ENCODE measurements at regions not wholly inside any gene's neighbourhood (a gene's known extent, or its start where the extent isn't known, plus 50 kb on each side); places are given as distances from the start of the nearest gene placed in this dataset.

DNA sequence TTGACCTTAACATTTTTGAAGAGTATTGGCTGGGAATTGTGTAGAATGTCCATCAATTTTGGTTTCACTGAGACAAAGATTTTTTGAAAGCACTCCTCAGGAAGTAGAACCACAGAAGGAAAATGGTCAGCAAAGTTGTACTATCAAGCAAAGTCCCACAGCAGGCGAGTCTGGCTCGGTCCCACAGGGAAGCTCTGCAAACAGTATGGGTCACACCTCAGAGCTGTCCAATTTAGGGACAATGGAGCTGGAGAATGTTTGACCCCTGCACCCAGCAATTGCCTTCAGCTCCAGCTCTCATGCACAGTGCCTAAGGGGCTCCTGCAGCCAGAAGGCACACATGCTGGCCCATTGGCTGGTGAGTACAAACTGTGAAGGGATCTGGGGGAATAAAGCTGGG is 147.0 kb downstream of the MAFB start:
- no peak for DNase-seq (ENCODE audit: low spot score)

DNA sequence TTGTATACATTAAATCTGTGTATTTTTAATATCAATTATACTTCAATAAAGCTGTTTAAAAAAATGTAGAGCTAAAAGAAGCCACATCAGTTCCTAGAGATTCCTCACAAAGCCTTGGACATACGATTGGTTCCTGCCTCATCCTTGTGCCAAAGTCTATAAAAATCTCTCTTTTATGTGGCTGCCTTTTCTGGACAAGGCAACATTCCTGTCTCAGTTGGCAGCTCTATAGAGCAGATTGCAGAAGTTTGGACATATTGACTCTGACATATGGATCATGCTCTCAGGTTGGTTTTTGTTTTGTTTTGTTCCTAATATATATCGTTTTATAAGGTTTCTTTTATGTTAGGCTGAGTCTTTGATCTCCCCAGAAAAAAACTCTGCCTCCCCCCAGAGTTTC is 148.9 kb downstream of the MAFB start:
- DNase-seq (ENCODE audit: low spot score): no peak

DNA sequence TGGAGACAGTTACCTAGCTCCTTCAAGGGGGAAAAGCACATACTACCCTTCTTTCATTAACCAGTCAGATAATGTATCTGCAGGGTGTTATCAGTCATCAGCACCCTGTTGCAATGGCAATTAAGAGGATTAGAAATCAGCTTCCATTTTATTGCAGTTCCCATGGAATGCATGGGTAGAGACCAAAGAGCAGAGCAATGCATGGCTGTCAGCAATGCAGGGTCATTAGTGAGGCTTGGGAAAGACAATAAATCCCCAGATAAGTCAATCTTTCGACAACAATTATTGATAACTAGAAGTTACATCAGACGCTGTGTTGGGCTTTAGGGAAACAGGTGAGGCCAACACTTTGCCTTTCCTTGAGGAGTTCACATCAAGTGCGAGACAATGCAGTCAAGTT is 150.9 kb downstream of the MAFB start:
- no peak for DNase-seq (ENCODE audit: low spot score)

DNA sequence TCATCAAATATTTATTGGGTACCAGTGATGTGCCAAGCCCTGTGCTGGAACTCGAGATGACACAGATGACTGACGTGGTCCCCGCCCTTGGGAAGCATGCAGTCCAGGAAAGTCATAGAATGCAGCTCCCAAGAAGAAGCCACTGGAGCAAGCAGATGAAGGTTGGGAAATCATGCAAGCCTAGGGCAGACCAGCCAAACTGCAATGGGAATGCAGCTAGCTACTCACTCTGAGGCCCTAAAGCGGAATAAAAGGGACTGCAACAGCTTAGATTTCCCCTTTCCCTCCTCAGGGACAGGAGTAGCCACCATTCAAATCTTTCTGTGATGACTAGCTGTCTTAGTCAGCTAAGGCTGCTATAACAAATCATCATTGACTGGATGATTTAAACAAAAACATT is 152.2 kb downstream of the MAFB start:
- DNase-seq (ENCODE audit: low spot score): no peak

DNA sequence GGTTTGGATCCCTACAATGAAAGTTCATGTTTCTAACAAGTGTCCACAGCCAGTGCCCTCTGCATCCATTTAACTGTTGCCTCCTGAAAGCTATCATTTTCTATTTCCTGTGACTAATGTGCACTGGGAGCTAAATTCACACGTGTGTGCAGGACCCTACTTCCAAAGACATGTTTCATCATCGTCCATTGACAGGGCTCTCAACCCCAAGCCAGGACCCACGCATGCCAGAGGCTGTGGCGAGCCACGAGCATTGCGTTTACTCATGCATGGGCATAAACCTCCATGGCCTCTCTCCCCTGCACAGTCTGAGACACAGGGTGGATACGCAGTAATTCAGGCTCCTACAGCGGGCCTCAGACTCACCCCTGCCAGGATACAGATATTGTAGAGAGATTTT is 153.2 kb downstream of the MAFB start:
- DNase-seq (ENCODE audit: low spot score): no peak

DNA sequence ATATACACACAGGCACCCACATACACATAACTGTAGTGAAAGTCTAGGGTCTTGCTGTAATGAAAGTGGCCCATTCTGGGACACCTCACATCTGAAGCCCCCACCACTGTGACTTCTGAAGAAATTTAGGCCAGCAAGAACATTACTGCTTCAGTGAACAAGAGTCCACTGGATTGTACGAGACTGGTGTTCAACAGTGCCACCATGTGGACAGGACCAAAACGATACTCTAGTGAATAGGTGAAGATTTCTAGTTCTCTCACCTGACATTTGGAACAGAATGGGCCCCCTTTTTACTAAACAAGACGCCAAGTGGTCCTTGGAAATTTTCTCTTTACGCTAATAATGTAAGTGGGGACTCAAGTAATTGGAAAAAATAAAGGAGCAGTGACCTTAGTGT is 156.9 kb downstream of the MAFB start:
- DNase-seq (ENCODE audit: low spot score): peak; percentile 60

DNA sequence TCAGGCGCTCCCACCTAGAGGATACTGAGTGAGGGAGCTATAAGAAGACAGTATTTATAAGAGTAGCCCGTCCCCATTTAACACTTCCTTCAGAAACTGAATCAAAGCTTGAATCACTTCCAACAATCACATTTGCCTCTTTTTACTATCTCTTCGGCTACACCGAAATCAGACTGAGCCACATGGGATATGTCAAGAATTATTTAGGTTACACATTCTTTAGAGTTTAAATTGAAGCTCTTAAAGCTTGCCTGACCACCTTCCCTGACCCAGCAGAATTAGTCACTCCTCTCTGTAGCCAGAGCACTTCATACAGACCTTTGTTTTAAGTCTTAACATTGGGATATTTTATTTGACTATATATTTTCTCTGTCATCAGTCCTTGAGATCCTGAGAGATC is 163.7 kb downstream of the MAFB start:
- no peak for DNase-seq (ENCODE audit: low spot score)

DNA sequence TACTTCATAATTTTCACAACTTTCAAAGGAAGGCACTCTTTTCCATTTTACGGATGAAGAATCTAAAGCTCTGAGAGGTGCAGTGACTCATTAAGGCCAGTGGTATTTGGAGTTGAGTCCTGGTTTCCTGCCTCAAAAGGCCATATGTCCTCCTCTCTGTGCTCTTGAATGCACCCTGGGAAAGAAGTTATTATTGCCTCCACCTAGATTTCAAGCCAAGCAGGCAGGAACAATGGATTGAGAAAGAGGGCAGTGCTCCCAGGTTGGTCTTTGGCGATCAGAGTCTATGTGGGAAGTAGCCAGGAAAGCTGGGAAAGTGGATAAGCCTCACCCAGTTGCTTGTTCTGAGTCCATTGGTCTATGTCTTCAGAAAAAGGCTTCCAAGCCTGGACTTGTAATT is 165.0 kb downstream of the MAFB start:
- no peak for DNase-seq (ENCODE audit: low spot score)

DNA sequence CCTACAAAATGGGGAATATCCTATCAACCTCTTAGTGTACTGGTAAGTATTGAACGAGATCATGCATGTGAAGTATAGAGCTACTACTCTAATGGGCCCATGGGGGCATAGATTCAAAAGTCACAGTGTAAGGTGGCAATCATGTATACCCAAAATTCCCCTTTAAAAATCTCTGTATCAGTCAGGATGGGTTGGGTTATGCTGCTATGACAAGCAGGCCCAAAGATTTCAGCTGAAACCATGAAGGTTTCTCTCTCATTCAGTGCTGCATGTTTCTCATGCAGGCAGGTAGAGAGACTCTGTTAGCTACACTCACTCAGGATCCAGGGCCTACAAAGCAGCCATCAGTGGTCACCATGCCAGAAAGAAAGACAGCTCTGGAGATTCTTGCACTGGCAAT is 166.6 kb downstream of the MAFB start:
- DNase-seq (ENCODE audit: low spot score): no peak

DNA sequence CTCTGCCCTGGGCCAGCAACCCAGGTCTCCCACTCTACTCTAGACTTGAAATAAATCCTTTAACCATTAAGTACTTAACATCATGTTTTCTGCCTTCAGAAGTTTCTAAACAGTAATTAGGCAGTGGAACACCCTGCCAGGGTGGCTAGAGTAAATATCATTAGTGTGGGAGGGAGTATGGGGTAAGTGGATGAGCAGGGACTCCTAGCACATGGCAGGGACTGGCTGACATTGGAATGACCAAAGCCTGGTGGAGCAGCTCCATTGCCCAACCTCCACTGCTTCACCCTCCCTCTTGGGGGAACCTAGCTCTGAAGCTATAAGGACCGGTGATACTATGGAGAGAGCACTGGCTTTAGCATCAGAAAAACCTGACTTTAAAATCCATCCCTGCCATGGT is 167.1 kb downstream of the MAFB start:
- DNase-seq (ENCODE audit: low spot score): no peak

DNA sequence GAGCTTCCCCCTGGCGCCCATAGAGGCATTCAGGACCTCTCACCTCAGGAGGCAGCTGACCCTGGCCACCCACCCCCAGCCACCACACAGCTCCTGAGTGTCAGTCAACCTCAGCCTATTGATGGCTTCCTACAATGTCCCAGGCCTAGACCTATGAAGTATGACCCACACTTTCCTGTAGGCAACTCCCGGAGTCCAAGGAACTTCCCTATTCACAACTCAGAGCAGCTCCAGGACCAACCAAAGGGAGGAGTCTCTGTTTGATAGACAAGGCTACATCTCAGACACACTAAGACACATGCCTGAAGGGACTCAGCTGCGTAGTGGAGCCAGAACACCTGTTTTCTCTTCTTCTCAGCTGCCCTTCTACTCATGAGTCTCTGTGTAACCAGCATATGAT is 169.1 kb downstream of the MAFB start:
- DNase-seq (ENCODE audit: low spot score): no peak

DNA sequence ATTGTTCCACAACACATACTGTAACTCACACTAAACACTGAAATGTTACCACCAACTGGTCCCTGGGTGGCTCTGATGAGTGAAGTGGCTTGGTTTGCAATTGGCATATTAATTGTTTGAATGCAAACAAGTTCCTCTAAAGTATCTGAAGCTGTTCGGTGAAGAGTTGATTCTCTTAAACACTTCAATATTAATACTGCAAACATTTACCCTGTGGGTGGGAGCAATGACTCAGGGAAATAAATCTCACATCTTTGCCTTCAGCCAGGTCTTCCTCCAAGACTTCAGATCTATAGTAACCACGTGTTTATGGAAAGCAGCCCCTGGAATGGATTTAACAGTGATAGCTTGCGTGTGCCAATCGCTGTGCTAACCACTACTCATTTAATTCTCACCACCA is 176.0 kb downstream of the MAFB start:
- no peak for DNase-seq (ENCODE audit: low spot score)

DNA sequence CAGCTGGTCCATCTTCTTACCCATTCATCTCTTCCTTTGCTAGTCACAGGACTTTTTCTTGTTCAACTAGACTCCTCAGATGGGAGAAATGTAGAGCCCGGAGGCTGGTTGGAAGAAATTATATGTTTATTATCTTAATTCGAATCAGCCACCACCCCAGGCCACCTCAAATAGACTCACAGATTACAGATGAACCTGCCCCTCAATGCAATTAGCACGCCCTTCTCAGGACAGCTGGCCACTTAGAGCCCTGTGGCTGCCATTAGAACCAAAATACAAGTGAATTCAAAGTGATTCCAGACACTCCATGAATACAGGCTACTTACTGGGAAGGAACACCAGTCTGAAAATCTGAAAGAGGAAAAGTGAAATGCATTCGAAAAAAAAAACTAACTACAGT is 176.4 kb downstream of the MAFB start:
- no peak for DNase-seq (ENCODE audit: low spot score)

DNA sequence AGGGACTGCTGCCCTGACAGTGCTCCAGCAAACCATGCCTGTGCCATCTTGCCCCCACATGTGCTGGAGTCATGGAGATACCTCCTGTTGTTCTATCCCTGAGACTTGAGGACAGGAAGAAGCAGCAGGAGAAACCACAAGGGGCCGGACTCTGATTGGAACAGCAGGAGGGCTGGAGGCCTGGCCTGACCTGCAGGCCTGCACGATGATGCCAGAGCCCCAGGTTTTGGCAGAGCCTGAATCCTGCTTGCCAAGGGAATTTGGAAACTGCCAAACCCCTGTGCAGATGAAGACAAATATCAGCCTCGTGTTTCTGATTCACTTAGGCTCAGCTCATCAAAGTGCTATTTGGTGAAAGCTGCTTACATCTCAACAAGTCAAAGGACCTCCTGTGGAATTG is 177.6 kb downstream of the MAFB start:
- no peak for DNase-seq (ENCODE audit: low spot score)

DNA sequence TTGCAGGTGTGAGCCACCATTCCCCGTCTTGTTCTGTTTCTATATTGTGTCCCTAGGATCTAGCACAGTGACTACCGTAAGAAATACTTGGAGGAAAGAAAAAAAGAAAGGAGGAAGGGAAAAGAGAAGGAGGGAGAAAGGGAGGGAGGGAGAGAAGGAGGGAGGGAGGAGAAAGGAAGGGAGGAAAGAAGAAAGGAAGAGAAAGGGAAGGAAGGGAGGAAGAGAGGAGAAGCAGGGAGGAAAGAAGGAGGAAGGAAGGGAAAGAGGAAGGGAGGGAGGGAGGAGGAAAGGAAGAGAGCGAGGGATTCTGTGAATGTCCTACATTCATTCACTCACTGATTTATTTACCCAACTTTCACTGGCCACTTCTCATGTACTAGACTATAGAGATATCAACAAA is 178.4 kb downstream of the MAFB start:
- DNase-seq (ENCODE audit: low spot score): no peak

DNA sequence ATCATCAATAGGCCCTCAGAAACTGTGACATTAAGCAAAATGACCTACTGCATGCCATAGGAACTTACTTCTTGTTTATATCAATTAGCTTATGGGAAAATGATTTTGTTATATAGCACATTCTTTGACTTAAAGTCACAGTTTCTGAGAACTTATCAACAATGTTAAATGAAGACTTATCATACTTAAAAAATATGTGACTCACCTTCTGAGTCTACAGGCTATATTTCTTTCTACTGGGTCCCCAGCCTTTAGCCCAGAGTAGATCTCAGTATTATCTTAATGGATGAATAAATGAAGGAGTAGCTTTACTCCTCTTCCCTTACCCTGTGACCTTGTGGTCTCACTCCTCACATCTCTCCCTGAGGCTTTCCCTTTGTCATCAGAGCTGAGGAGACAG is 180.2 kb downstream of the MAFB start:
- no peak for DNase-seq (ENCODE audit: low spot score)

DNA sequence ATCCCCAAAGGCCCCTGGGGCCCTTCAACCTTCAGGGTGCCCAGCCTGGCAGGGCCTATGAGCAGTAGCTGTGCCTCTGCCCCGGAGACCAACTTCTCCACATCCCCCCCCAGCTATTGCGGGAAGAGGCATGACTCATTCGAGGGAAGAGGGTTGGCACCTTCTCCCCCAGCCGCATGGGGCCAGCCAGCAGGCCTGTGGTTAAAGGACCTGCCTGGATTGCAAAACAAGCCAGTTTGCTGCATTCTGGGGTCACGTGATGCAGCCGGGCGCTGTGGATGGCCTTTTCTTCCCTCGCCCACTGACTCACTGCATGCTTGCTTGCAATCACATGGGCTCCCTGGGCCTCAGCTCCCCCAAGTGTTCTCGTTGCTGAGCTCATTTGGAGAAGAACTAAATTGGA is 182.5 kb downstream of the MAFB start:
- no peak for DNase-seq (ENCODE audit: low spot score)

DNA sequence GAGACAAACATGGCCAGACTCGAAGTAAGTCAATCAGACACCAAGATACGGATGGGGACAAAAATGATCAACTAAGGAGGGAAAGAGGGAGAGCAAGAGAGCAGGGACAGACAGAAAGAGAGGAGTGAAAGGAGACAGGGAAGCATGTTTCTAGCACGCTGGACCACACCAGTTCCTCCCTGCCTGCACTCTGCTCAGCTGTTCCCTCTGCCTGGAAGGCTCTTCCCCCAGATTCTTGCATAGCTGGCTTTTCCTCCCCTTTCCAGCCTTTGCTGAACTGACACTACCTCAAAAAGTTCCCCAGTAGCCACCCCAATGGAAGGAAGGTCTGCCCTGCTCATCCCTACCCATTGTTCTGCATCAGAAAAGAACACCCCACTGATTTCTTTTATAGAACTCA is 185.9 kb downstream of the MAFB start:
- DNase-seq (ENCODE audit: low spot score): no peak

DNA sequence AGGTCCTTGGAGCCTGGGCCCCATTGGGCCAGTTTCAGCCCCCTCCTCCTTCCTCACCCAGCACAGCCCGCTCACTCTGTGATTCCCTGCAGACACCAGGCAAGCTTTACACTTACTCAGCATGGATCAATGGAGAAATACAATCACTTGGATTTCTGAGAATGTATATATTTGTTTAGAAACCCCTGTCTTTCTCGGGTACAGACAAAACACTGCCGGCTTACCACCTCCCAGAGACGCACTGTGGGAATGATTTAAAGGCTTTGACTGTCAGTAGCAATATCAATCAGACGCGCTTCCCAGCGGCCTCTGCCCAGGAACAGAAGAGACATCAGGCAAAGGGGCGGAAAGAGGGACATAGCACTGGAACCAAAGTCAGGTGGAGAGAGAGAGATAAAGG is 186.5 kb downstream of the MAFB start:
- no peak for DNase-seq (ENCODE audit: low spot score)

DNA sequence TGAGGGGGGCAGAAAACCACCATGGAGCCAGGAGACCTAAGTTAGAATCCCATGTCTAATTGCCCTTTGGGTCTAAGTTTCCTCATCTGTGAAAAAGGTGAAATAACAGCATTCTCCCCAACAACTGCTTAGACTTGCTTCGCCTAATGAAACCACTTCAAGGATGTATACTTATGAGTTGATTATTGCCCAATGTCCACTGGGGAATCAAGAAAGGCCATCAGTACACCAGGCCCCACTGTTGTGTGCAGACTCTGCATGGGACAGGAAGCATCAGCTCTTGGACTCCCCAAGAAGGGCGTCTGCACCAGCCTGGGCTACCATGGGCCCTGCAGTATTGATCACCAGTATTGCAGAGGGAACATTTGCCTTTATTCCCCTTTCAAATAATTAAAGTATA is 189.6 kb downstream of the MAFB start:
- DNase-seq (ENCODE audit: low spot score): no peak

DNA sequence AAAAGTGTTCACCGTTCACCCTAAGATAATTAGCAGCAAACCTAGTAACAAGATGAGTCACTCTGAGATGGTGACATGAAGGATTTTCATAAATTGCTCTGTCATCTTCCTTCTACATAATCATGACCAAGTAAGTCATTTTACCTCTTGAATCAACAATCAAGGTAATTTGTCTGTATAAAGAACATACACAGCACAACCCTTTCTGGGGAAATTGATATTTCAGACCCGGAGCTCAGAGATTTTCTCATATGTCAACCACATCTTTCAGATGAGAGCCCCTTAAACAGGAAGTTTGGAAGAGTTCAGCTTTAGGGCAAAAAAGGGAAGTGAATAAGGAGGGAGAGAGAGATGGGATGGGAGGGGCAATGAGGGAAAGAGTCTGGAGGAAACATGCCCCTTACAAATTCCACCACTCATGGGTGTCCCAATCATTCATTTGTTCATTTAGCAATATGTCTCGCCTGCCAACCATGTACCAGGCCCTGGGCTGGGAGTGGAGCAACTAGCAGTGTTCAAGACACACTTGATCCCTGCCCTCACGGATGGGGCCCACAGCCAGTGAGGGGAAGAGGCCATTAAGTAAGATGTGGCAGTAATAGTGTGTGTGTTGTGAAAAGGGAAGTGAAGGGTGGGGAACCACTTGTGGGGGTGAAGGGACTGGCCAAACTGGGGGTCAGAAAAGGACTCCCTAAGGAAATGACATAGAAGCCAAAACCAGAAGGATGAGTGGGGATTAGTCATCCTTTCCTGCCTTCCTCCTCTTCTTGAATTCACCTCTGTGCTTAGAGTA is 190.9 kb downstream of the MAFB start:
- DNase-seq (ENCODE audit: low spot score): no peak

DNA sequence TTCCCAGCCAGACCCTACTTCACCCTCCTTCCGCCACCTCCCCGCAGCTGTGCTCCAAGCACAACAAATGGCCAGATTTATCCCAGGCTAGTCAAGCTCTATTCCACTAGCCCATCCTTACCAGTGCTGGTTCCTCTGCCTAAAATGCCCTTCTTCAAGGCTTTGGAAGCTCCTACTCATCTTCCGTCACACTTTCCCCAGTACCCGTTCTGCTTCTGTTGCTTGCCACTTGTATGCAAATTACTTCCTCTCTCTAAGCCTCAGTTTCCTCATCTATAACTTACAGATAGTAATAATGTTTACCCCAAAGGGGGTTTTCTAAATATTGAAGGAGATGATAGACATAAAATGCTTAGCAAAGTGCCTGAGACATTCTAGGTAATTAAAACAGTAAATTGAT is 193.1 kb downstream of the MAFB start:
- DNase-seq (ENCODE audit: low spot score): no peak

DNA sequence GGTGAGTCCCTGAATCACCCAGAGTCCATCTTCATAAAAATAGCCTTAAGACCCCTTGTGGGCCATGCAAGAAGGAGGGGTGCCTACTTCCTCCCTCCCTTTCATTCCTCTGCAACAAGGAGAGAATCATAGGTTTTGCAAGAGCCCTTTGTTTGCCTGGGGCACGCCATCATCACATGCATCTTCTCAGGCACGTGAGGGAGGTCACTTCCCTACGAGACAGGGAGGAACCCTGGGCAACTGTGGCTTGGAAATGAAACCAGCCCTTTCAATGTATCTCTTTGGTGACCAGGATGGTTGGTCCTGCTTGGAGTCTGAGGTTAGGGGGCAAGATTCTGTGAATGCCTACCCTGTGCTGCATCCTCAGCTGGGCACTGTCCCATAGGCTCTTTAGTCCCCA is 194.8 kb downstream of the MAFB start:
- DNase-seq (ENCODE audit: low spot score): no peak

DNA sequence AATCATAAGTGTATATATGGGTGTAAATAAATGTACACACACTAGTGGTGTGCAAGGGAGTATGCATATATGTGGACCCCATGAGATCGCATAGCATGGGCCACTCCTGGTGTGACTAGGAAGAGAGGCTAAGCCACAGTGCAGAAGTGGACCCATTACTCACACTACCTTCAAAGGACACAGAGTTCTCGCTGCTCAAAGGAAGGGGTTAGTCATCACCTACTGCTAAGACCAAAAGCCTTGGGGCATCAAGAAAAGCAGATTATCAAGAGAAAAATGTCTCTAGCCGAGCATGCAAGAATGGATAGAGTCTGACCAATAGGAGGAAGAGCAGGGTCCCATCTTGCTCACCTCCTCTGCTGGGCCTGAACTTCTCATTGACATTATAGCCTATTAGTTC is 195.5 kb downstream of the MAFB start:
- DNase-seq (ENCODE audit: low spot score): no peak

DNA sequence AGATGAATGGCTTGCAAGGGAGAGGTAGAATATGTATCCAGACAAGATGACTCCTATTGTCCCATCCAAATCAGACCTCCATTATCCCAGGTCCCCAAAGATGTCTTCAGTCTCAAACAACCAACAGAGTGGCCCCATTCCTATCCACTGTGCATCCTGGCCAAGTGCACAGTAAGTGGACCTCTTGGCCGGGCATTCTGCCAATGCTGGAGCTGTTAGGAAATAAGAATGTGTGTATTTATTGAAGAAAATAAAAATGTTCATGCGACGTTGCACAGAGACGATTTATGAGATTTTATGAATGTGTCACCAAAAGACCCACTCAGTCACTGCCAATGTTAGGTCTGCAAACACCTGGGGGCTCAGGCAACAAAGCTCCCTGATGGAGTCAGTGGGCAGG is 196.0 kb downstream of the MAFB start:
- no peak for DNase-seq (ENCODE audit: low spot score)
